ENCODE measurements at regions not wholly inside any gene's neighbourhood (a gene's known extent, or its start where the extent isn't known, plus 50 kb on each side); places are given as distances from the start of the nearest gene placed in this dataset.
"Not testable (repeated sequence)": the region's sequence is repeated elsewhere in the genome, so short reads cannot be mapped to it uniquely, and the experiment has no call there.

DNA sequence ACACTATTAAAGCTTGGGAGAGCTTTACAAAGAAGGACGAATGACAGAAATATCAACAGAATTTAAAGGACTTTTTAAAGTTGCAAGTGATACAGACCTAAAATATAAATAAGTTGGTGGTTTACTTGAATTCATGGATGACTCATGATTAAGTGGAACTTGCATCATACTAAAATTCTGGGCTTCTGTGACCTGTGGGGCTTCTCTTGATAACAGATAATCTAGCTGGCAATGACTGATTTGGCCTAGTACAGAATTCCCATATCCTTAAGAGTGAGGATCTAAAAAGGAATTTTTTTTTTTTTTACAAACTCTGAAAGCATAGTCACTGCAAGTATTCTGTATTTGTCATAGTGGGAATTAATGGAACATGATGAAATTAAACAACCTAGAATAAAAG is 543.7 kb upstream of the SGCD start:
- no peak for FAIRE-seq

DNA sequence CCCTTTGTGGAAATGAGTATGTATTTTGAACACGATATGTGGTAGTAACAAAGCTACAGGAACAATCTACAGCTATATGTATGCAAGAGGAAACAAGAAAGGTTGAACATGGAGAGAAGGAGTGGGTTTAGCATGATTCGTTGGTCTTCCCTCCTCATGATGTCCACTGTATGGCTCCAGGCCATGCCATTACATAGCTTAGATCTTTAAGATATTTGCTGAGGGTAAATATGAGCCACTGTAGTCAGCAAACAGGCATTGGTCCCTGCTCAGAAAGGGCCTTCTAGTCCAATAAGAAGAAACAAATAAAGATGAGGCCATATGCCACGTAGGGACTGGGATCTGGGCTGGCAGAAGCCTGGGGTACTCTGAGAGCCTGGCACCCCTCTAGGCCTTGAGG is 543.2 kb upstream of the SGCD start:
- FAIRE-seq: no peak

DNA sequence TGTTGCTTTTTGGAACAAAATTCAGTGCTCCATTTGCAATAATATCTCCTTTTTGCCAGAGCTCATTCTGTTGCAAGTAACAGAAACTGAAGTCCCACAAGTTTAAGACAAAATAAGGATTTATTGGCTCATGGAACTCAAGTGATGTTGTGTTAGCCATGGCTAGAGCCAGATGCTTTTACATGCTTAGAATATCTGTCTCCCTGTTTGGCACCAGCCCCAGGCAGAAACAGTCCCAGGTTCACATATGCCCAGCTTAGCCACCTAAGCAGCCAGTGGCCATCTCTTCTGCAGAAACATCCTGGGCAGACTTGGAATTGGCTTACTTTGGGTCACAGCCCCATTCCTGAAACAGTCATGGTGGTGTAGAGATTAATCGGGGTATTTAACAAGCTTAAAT is 540.9 kb upstream of the SGCD start:
- FAIRE-seq: no peak

DNA sequence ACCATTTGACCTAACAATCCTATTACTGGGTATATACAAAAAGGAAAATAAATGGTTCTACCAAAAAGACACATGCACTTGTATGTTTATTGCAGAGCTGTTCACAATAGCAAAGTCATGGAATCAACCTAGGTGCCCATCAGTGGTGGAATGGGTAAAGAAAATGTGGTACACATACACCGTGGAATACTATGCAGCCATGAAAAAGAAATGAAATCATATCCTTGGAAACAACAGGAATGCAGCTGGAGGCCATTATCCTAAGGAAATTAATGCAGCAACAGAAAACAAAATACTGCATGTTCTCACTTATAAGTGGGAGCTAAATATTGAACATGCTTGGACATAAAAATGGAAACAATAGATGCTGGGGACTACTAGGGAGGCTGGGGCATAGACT is 534.1 kb upstream of the SGCD start:
- FAIRE-seq: no peak

GRCh38 chr5:155794795-155795194 is 532.2 kb upstream of the SGCD start:
- FAIRE-seq: no peak

DNA sequence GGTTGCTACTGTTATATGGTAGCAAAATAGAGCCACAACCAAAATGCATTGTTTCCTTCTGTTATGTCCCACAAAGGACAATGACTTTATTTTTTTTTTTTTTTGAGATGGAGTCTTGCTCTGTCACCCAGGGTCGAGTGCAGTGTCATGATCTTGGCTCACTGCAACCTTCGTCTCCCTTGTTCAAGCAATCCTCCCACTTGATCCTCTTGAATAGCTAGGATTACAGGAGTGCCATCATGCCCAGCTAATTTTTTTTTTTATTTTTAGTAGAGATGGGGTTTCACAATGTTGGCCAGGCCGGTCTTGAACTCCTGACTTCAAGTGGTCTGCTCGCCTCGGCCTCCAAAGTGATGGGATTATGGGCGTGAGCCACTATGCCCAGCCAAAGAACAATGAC is 527.7 kb upstream of the SGCD start:
- FAIRE-seq: no peak

DNA sequence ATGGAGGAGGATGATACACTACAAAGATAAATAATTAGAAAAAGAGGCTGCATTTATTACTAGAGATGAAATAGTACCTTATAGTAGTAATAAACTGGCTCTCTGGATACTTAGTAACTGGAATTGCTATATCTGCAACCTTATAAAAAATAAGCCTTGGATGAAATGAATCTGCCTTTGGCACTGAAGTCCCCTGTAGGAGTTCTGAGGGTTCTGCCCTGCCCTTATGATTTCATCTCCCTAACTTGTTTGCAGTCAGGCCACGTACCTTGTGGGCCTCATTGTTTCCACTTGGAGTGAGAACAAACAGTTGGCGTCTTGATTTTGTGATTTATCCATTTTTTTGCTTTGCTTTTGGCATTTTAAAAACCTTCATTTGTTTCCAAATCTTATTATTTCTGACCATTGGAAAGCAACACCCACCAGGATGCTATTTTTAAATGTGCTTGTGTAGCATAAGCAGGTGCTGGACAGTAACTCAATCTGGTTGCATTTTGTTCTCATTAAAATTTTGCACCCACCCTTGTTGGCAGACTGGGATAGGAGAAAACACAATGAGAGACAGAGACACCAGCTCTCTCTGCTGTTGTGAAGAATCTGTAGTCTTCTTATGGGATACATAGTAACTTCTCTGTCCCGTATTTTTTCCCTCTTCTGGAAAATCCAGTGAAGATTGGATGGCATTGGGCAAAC is 518.9 kb upstream of the SGCD start:
- FAIRE-seq: no peak

- no peak for FAIRE-seq
These were observed 511.7 kb upstream of the SGCD start for GRCh38 chr5:155815248-155815647.

- no peak for FAIRE-seq
These were observed 504.8 kb upstream of the SGCD start for GRCh38 chr5:155822177-155822576.

GRCh38 chr5:155826611-155827507 is 500.1 kb upstream of the SGCD start:
- FAIRE-seq: no peak

- FAIRE-seq: not testable (repeated sequence)
These were observed 499.5 kb upstream of the SGCD start for GRCh38 chr5:155827508-155827815.

- no peak for FAIRE-seq
These were observed 499.0 kb upstream of the SGCD start for GRCh38 chr5:155827949-155828348.

GRCh38 chr5:155831491-155831890 is 495.5 kb upstream of the SGCD start:
- no peak for FAIRE-seq

DNA sequence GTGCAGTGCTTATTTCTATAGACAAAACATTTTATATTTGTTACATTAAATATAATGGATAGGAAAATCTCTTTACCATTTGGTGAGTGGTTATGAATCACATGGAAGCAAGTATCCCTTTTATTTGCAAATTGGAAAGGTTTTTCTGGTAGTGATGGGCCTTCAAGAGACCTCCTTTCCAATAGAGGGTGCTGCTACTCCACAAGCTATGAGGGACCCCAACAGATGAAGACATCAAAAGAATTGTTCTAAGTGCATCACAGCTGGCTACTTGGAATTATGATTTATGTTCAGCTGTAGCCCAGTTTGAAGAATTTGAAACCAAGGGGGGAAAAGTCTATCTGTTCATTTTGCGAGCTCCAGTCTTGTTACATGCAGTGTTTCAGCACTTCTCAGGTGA is 493.7 kb upstream of the SGCD start:
- no peak for FAIRE-seq

DNA sequence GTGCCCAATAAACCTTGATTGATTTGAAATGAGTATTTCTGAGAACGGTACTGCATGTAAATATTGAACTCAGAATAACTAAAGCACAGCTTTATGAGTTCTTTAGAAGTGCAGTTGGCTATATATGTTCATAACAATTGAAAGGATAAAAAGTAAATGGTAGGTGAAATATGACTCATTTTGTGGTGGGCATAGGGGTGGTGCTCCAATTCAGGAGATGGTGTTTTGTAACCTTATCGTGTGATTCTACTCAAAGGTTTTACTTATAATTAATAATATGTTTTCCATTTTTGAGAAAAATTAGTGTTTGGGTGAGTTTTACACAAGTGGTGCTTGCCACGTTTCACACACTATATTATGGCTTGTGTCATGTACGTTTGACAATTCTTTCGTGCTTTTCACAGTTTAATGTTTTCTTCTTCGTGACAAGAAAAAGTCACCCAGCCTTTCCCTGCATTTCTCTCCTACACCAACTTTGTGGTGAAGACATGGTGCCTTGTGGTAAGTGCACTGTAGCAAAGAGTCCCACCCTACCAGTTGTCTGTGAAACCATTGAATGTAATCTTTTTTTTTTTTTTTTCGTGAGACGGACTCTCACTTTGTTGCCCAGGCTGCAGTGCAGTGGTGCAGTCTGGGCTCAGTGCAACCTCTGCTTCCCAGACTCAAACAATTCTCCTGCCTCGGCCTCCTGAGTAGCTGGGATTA is 492.5 kb upstream of the SGCD start:
- FAIRE-seq: no peak

GRCh38 chr5:155836089-155836803 is 490.7 kb upstream of the SGCD start:
- no peak for FAIRE-seq

GRCh38 chr5:155838394-155838793 is 488.6 kb upstream of the SGCD start:
- no peak for FAIRE-seq

- FAIRE-seq: no peak
These were observed 487.5 kb upstream of the SGCD start for GRCh38 chr5:155839251-155840037.

- FAIRE-seq: no peak
These were observed 482.4 kb upstream of the SGCD start for GRCh38 chr5:155844542-155844941.

DNA sequence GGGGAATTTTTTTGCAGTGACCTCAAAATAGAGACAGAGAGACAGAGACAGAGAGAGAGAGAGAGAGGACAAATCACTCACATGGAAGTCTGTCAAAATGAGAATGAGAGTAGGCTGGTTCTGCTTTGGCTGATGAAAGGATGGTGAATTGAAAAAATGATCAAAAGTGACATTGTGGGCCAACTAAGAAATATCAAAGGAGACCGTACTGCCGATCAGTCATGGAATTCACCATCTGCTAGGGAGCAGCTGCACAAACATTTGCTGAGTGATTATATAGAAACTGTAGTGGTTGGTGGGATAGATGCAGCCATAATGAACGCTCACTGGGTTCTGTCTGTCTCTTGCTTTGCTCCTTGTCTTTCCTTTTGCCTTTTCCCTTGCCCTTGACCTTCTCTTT is 476.6 kb upstream of the SGCD start:
- no peak for FAIRE-seq

DNA sequence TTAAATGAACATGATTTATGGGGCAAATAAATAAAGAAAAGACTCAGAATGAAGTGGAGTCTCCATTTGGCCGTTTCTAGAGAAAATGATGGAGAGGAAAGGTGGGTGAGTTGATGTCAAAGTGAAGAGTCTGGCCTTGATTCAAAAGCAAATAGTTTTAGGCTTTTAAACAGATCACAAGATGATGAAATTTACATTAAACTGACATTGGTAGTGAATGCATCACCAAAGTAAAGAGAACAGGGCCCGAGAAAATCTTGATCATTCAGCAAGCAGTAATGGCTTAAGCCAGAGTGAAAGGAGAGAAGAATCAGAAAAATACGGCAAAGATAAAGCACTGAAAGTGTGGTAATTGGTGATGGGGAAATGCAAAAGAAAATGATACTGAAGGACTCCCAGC is 460.0 kb upstream of the SGCD start:
- FAIRE-seq: no peak

GRCh38 chr5:155867522-155868088 is 459.4 kb upstream of the SGCD start:
- FAIRE-seq: no peak

Data from endometrium (tissue), 2 donors.